ENCODE measurements at regions not wholly inside any gene's neighbourhood (a gene's known extent, or its start where the extent isn't known, plus 50 kb on each side); places are given as distances from the start of the nearest gene placed in this dataset.

- no TSS peak for BruUV-seq (replicated peaks)
- Mint-ChIP-seq H3K4me3 (ENCODE audit: low read depth, unreplicated experiment) (no peak overlapping the region), H3K4me1 (ENCODE audit: low read depth, unreplicated experiment) (no peaks in the 10 kb centered on the region), H3K27ac (ENCODE audit: unreplicated experiment) (no peak overlapping the region), H3K9me3 (ENCODE audit: low read depth, unreplicated experiment) (no peaks in the 10 kb centered on the region), H3K27me3 (ENCODE audit: unreplicated experiment) (peaks cover 89% of the 10 kb centered on the region), H3K36me3 (ENCODE audit: insufficient read depth, unreplicated experiment) (no peaks in the 10 kb centered on the region)
- no peak for TF ChIP-seq CTCF (IDR thresholded peaks at IDR 0.05; ENCODE audit: unreplicated experiment)
- no peak for DNase-seq
- intact Hi-C loops (cut with micrococcal nuclease; ENCODE audit: unreplicated experiment) = no loop called here
- CTCF ChIA-PET = no interaction called here
Measured at GRCh38 chr1:38191461-38191860, 144.9 kb upstream of the POU3F1 start.

GRCh38 chr1:38190983-38191382 is 144.4 kb upstream of the POU3F1 start:
- H3K4me1 Mint-ChIP-seq (ENCODE audit: low read depth, unreplicated experiment) = no peaks in the 10 kb centered on the region
- no TSS peak for BruUV-seq (replicated peaks)
- no peak overlapping the region for H3K4me3 Mint-ChIP-seq (ENCODE audit: low read depth, unreplicated experiment)
- no peaks in the 10 kb centered on the region for H3K9me3 Mint-ChIP-seq (ENCODE audit: low read depth, unreplicated experiment)
- no peak for DNase-seq
- TF ChIP-seq CTCF (IDR thresholded peaks at IDR 0.05; ENCODE audit: unreplicated experiment) = no peak
- H3K27me3 Mint-ChIP-seq (ENCODE audit: unreplicated experiment) = peaks cover 89% of the 10 kb centered on the region
- H3K36me3 Mint-ChIP-seq (ENCODE audit: insufficient read depth, unreplicated experiment) = no peaks in the 10 kb centered on the region
- intact Hi-C loops (cut with micrococcal nuclease; ENCODE audit: unreplicated experiment) = no loop called here
- CTCF ChIA-PET = no interaction called here
- H3K27ac Mint-ChIP-seq (ENCODE audit: unreplicated experiment) = no peak overlapping the region

- intact Hi-C loops (cut with micrococcal nuclease; ENCODE audit: unreplicated experiment) = no loop called here
- no TSS peak for BruUV-seq (replicated peaks)
- DNase-seq = no peak
- Mint-ChIP-seq H3K27ac (ENCODE audit: unreplicated experiment) (no peak overlapping the region), H3K36me3 (ENCODE audit: insufficient read depth, unreplicated experiment) (no peaks in the 10 kb centered on the region), H3K9me3 (ENCODE audit: low read depth, unreplicated experiment) (no peaks in the 10 kb centered on the region), H3K27me3 (ENCODE audit: unreplicated experiment) (peaks cover 87% of the 10 kb centered on the region), H3K4me1 (ENCODE audit: low read depth, unreplicated experiment) (no peaks in the 10 kb centered on the region), H3K4me3 (ENCODE audit: low read depth, unreplicated experiment) (no peak overlapping the region)
- TF ChIP-seq CTCF (IDR thresholded peaks at IDR 0.05; ENCODE audit: unreplicated experiment) = no peak
- CTCF ChIA-PET = interaction anchor here (0.6 kb wide), 1 partner anchor 998 kb away, joined by 3 read pairs; no protein-coding TSS in a partner anchor
Measured at GRCh38 chr1:38187552-38187951, 141.0 kb upstream of the POU3F1 start.

- Mint-ChIP-seq H3K4me1 (ENCODE audit: low read depth, unreplicated experiment) (no peaks in the 10 kb centered on the region), H3K36me3 (ENCODE audit: insufficient read depth, unreplicated experiment) (no peaks in the 10 kb centered on the region), H3K27ac (ENCODE audit: unreplicated experiment) (no peak overlapping the region), H3K27me3 (ENCODE audit: unreplicated experiment) (peaks cover 77% of the 10 kb centered on the region), H3K4me3 (ENCODE audit: low read depth, unreplicated experiment) (no peak overlapping the region), H3K9me3 (ENCODE audit: low read depth, unreplicated experiment) (no peaks in the 10 kb centered on the region)
- DNase-seq = no peak
- BruUV-seq (replicated peaks) = no TSS peak
- no peak for TF ChIP-seq CTCF (IDR thresholded peaks at IDR 0.05; ENCODE audit: unreplicated experiment)
- CTCF ChIA-PET = interaction anchor here (0.6 to 0.7 kb wide), 3 partner anchors 29 to 399 kb away, joined by 3 to 4 read pairs (median 3); no protein-coding TSS in a partner anchor
- intact Hi-C loops (cut with micrococcal nuclease; ENCODE audit: unreplicated experiment) = no loop called here
Measured at GRCh38 chr1:38186566-38186965, 140.0 kb upstream of the POU3F1 start.

Data from Calu3 (cell line).